Testis (tissue), 2 donors: ENCODE measurements at regions not wholly inside any gene's neighbourhood (a gene's known extent, or its start where the extent isn't known, plus 50 kb on each side); places are given as distances from the start of the nearest gene placed in this dataset.

Experiments used
- DNase-seq: peaks from one replicate; pipeline ENCODE4 v3.0.0-alpha.2; 2019
- H3K27ac ChIP-seq, 2 donors: fragments of 200-600 bp; sonication (generic); one replicate each; pipeline ENCODE4 v1.5.1; 2019
- H3K27me3 ChIP-seq: fragments of 200-600 bp; sonication (generic); one replicate; pipeline ENCODE4 v1.5.1; 2019
- H3K36me3 ChIP-seq: fragments of 200-600 bp; sonication (generic); one replicate; pipeline ENCODE4 v1.5.1; 2017; ENCODE audit warnings: low read depth; ENCODE audit errors: missing control alignments
- H3K4me1 ChIP-seq: fragments of 200-600 bp; sonication (generic); one replicate; pipeline ENCODE4 v1.5.1; 2019
- H3K4me3 ChIP-seq, 2 donors: fragments of 200-600 bp; sonication (generic); one replicate each; pipeline ENCODE4 v1.5.1; 2017 to 2019
- H3K9me3 ChIP-seq: fragments of 200-600 bp; sonication (generic); one replicate; pipeline ENCODE4 v1.5.1; 2017
- POLR2A ChIP-seq: fragments of 450-650 bp; IDR thresholded peaks from one replicate; pipeline ENCODE4 v1.6.1; 2017; ENCODE audit warnings: antibody characterized with exemption, mild to moderate bottlenecking, moderate library complexity
- WGBS, 2 donors: methylation state at CpG; one replicate each; pipeline ENCODE4 v1.1.5; 2018; 5-methylcytosine and 5-hydroxymethylcytosine counted together
- intact Hi-C: fragments of 100-400 bp; cut with DNase I; formaldehyde crosslinking; loops from one replicate; pipeline ENCODE4 v1.15.1; 2023; ENCODE audit warnings: low total_unique reads
- TF ChIP-seq, protein P1 (sequence below), 3 experiments: fragments of 450-650 bp in 2 of 3; fragments of 200-600 bp in 1 of 3; sonication (generic) in 1 of 3; IDR thresholded peaks; one replicate each; pipeline ENCODE4 v1.5.1; 2016 to 2019; ENCODE audit warnings: antibody characterized with exemption in 3 of 3, mild to moderate bottlenecking in 2 of 3, moderate library complexity in 1 of 3

DNA sequence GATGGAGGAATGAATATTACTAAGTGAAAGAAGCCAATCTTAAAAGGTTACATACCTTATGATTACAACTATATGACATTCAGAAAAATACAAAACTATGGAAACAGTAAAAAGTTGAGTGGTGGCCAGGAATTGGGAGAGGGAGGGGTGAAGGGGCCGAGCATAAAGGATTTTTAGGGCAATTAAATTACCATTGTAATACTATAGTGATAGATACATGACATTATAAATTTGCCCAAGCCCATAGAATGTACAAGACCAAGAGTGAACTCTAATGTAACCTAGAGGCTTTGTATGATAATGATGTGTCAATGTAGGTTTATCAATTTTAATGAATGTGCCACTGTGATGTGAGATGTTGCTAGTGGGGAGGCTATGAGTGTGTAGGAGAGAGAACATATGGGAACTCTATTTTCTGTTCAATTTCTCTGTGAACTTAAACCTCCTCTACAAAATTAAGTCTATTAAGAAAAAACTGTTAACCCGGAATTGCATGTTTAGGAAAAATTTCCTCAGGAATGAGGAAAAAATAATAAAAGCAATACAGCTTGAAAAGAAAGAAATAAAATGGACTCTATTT, 541.9 kb upstream of the UBE2E2 start:
- DNase-seq: no peak
- no peaks in the 10 kb centered on the region for H3K27me3 ChIP-seq
- H3K27ac ChIP-seq: no peak overlapping the region
- TF ChIP-seq, protein P1, sequence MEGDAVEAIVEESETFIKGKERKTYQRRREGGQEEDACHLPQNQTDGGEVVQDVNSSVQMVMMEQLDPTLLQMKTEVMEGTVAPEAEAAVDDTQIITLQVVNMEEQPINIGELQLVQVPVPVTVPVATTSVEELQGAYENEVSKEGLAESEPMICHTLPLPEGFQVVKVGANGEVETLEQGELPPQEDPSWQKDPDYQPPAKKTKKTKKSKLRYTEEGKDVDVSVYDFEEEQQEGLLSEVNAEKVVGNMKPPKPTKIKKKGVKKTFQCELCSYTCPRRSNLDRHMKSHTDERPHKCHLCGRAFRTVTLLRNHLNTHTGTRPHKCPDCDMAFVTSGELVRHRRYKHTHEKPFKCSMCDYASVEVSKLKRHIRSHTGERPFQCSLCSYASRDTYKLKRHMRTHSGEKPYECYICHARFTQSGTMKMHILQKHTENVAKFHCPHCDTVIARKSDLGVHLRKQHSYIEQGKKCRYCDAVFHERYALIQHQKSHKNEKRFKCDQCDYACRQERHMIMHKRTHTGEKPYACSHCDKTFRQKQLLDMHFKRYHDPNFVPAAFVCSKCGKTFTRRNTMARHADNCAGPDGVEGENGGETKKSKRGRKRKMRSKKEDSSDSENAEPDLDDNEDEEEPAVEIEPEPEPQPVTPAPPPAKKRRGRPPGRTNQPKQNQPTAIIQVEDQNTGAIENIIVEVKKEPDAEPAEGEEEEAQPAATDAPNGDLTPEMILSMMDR (IDR thresholded peaks at IDR 0.05): no peak
- no peak for TF ChIP-seq POLR2A
- WGBS, 2 donors: 88 to 91% methylated on average over 2 of the region's 2 CpGs
- H3K4me3 ChIP-seq: no peak overlapping the region
- intact Hi-C loops: no loop called here
- H3K4me1 ChIP-seq: no peaks in the 10 kb centered on the region
- H3K9me3 ChIP-seq: no peaks in the 10 kb centered on the region
- H3K36me3 ChIP-seq: no peaks in the 10 kb centered on the region

DNA sequence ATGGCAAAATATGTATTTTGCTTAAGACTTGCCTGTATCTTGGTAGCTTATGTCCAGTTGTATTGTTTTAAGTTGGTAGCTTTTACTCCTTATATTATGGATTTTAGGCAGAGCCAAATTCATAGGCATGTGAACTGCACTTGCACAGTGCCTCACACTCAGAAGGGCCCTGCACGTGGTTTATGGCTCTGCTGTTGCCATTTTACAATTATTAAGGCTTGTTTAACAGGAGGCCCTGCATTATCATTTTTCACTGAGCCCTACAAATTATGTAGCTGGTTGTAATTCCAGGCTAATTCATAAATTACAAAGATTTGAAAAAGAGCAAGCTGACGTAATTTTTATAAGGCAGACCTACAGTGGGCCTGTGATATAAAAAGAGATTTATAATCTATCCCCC, 537.6 kb upstream of the UBE2E2 start:
- DNase-seq: no peak
- Histone ChIP-seq H3K4me3 (no peak overlapping the region), H3K9me3 (no peaks in the 10 kb centered on the region), H3K36me3 (no peaks in the 10 kb centered on the region), H3K27ac (no peak overlapping the region), H3K4me1 (no peaks in the 10 kb centered on the region), H3K27me3 (no peaks in the 10 kb centered on the region)
- intact Hi-C loops: no loop called here
- 77% methylated on average over 2 of the region's 2 CpGs for WGBS, 2 donors
- TF ChIP-seq, protein P1 (IDR thresholded peaks at IDR 0.05): no peak
- TF ChIP-seq POLR2A: no peak

DNA sequence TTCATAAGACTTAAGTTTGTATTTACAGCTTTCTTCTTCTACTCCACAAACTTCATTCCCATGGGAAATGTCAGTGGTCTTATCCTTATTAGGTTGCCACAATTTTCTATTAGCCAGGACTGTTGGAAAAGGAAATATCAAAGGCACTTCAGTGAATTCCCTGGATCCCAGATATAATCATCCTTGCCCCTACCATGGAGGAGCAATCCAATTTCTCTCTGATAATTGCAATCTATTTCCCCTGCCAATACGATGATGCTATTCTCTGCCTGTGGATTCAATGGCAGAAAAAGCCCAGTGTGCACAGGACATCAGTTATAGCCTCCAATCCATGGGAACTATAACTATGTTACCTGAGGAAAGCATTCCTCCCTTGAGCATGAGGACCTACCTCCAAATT, 536.4 kb upstream of the UBE2E2 start:
- intact Hi-C loops: no loop called here
- no peak for DNase-seq
- no peak for TF ChIP-seq POLR2A
- TF ChIP-seq, protein P1 (IDR thresholded peaks at IDR 0.05): no peak
- 0 to 50% methylated on average over 1 of the region's 1 CpG for WGBS, 2 donors
- Histone ChIP-seq H3K9me3 (no peaks in the 10 kb centered on the region), H3K27me3 (no peaks in the 10 kb centered on the region), H3K27ac (no peak overlapping the region), H3K36me3 (no peaks in the 10 kb centered on the region), H3K4me3 (no peak overlapping the region), H3K4me1 (no peaks in the 10 kb centered on the region)

DNA sequence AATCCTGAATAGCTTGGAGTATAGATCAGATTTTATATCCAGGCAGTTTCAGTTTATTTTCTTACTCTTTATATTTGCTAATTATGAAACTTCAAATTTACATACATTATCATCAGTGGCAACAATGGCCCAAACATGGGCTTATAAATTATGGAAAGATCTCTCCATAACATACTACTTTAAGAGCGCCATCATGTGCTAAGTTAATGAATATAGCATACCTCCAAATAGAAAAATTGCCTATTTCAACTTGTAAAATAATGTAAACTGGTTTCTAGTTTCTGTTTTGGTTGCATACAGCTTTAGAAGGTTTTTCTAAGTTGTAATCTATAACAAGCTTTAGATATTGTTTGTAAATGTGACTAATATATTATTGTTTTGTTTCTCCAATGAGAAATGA, 531.3 kb upstream of the UBE2E2 start:
- Histone ChIP-seq H3K4me1 (no peaks in the 10 kb centered on the region), H3K27me3 (no peaks in the 10 kb centered on the region), H3K36me3 (no peaks in the 10 kb centered on the region), H3K9me3 (no peaks in the 10 kb centered on the region), H3K27ac (no peak overlapping the region), H3K4me3 (no peak overlapping the region)
- intact Hi-C loops: no loop called here
- TF ChIP-seq, protein P1 (IDR thresholded peaks at IDR 0.05): no peak
- TF ChIP-seq POLR2A: no peak
- 88 to 100% methylated on average over 1 of the region's 1 CpG for WGBS, 2 donors
- no peak for DNase-seq

DNA sequence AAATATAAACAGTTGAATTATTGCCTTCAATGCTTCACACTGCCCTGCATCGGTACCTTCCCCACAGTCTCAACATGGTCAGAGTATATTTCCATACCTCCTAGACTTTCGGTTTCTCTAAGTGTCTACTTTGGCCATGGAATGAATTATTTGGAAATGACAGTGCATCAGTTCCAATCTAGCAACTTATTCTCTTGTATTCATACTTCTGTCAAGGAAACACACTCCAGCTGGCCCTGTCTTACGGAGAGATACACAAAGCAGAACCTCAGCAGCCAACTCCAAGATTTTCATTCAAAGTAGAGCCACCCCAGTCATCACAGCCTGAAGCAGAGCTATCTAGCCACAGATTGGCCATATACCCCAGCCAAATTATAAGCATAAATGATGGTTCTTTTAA, 518.4 kb upstream of the UBE2E2 start:
- no peak for DNase-seq
- intact Hi-C loops: no loop called here
- no peak for TF ChIP-seq POLR2A
- TF ChIP-seq, protein P1 (IDR thresholded peaks at IDR 0.05): no peak
- no peaks in the 10 kb centered on the region for H3K9me3 ChIP-seq
- no peak overlapping the region for H3K4me3 ChIP-seq
- 77 to 88% methylated on average over 3 of the region's 3 CpGs for WGBS, 2 donors
- no peaks in the 10 kb centered on the region for H3K4me1 ChIP-seq
- H3K27ac ChIP-seq: no peak overlapping the region
- H3K36me3 ChIP-seq: no peaks in the 10 kb centered on the region
- no peaks in the 10 kb centered on the region for H3K27me3 ChIP-seq
